Mesenchymal stem cell (in vitro differentiated cells and primary cell): ENCODE measurements at regions not wholly inside any gene's neighbourhood (a gene's known extent, or its start where the extent isn't known, plus 50 kb on each side); places are given as distances from the start of the nearest gene placed in this dataset.

Source experiments
- DNase-seq: peaks from one replicate; pipeline ENCODE4 v3.0.0-alpha.2; 2013
- H2AFZ ChIP-seq: one replicate; pipeline ENCODE4 v1.6.1; 2013; ENCODE audit warnings: low read depth, mild to moderate bottlenecking, control low read depth, inconsistent platforms, low read length, moderate library complexity
- H2AK5ac ChIP-seq: 2 replicates; pipeline ENCODE4 v1.6.1; 2013; ENCODE audit warnings: low read length, moderate library complexity, mild to moderate bottlenecking, inconsistent platforms; ENCODE audit not compliant: severe bottlenecking
- H2BK120ac ChIP-seq: one replicate; pipeline ENCODE4 v1.6.1; 2013; ENCODE audit warnings: low read depth, mild to moderate bottlenecking, inconsistent platforms, low read length, moderate library complexity
- H2BK12ac ChIP-seq, 2 experiments: one replicate each; pipeline ENCODE4 v1.6.1; 2013; ENCODE audit warnings: inconsistent platforms in 2 of 2, low read length in 2 of 2, mild to moderate bottlenecking in 2 of 2, moderate library complexity in 2 of 2, control low read depth in 1 of 2
- H2BK15ac ChIP-seq: one replicate; pipeline ENCODE4 v1.6.1; 2013; ENCODE audit warnings: mild to moderate bottlenecking, low read depth, inconsistent platforms; ENCODE audit not compliant: poor library complexity, severe bottlenecking
- H2BK5ac ChIP-seq: 2 replicates; pipeline ENCODE4 v1.6.1; 2013; ENCODE audit warnings: low read depth, mild to moderate bottlenecking, low read length, control low read depth, inconsistent platforms; ENCODE audit not compliant: poor library complexity, severe bottlenecking
- H3K14ac ChIP-seq, 2 experiments: one replicate each; pipeline ENCODE4 v1.6.1; 2013; ENCODE audit warnings: inconsistent platforms in 2 of 2, low read length in 2 of 2, control low read depth in 1 of 2, mild to moderate bottlenecking in 1 of 2, moderate library complexity in 1 of 2
- H3K18ac ChIP-seq, 2 experiments: one replicate each; pipeline ENCODE4 v1.6.1; 2013; ENCODE audit warnings: inconsistent platforms in 2 of 2, low read length in 2 of 2, control low read depth in 1 of 2, low read depth in 1 of 2, mild to moderate bottlenecking in 1 of 2
- H3K23ac ChIP-seq, 2 experiments: one replicate each; pipeline ENCODE4 v1.6.1; 2013; ENCODE audit warnings: inconsistent platforms in 2 of 2, low read length in 2 of 2, mild to moderate bottlenecking in 2 of 2, moderate library complexity in 2 of 2, control low read depth in 1 of 2
- H3K27ac ChIP-seq: 2 replicates; pipeline ENCODE4 v1.5.1; 2013; ENCODE audit warnings: mild to moderate bottlenecking, moderate library complexity, low read length, control low read depth, inconsistent platforms; ENCODE audit not compliant: poor library complexity, severe bottlenecking
- H3K27me3 ChIP-seq, 2 experiments: 2 replicates each; pipeline versions ENCODE4 v1.6.1 to v1.7.0; 2013; ENCODE audit warnings: low read length in 2 of 2, mild to moderate bottlenecking in 2 of 2, moderate library complexity in 2 of 2, control low read depth in 1 of 2, inconsistent platforms in 1 of 2; ENCODE audit not compliant: control insufficient read depth in 1 of 2, insufficient read depth in 1 of 2
- H3K36me3 ChIP-seq, 2 experiments: 2 replicates each; pipeline versions ENCODE4 v1.6.1 to v1.7.0; 2013; ENCODE audit warnings: low read length in 2 of 2, control low read depth in 1 of 2, inconsistent platforms in 1 of 2, low read depth in 1 of 2, mild to moderate bottlenecking in 1 of 2; ENCODE audit not compliant: insufficient read depth in 2 of 2, control insufficient read depth in 1 of 2
- H3K4ac ChIP-seq, 2 experiments: one replicate each; pipeline ENCODE4 v1.6.1; 2013; ENCODE audit warnings: inconsistent platforms in 2 of 2, low read length in 2 of 2, mild to moderate bottlenecking in 2 of 2, moderate library complexity in 2 of 2, control low read depth in 1 of 2, low read depth in 1 of 2
- H3K4me1 ChIP-seq: 2 replicates; pipeline ENCODE4 v1.6.1; 2013; ENCODE audit warnings: low read depth, low read length, control low read depth; ENCODE audit not compliant: control insufficient read depth, insufficient read depth
- H3K4me2 ChIP-seq: 2 replicates; pipeline ENCODE4 v1.6.1; 2013; ENCODE audit warnings: low read length, mild to moderate bottlenecking, inconsistent platforms; ENCODE audit not compliant: poor library complexity, severe bottlenecking
- H3K4me3 ChIP-seq, 2 experiments: 2 replicates each; pipeline versions ENCODE4 v1.5.1 to v1.7.0; 2013; ENCODE audit warnings: low read length in 2 of 2, mild to moderate bottlenecking in 2 of 2, control low read depth in 1 of 2, low read depth in 1 of 2; ENCODE audit not compliant: insufficient read depth in 1 of 2
- H3K79me1 ChIP-seq: replicated peaks from 2 replicates; pipeline ENCODE4 v1.6.1; 2013; ENCODE audit warnings: mild to moderate bottlenecking, control low read depth, low read length, inconsistent platforms; ENCODE audit not compliant: poor library complexity, severe bottlenecking
- H3K9ac ChIP-seq: 2 replicates; pipeline ENCODE4 v1.7.0; 2013; ENCODE audit warnings: mild to moderate bottlenecking, low read length, moderate library complexity
- H3K9me3 ChIP-seq: 2 replicates; pipeline ENCODE4 v1.7.0; 2013; ENCODE audit warnings: mild to moderate bottlenecking, low read length; ENCODE audit not compliant: control insufficient read depth
- H4K8ac ChIP-seq: one replicate; pipeline ENCODE4 v1.6.1; 2013; ENCODE audit warnings: inconsistent platforms, mild to moderate bottlenecking, low read length, moderate library complexity
- H4K91ac ChIP-seq: one replicate; pipeline ENCODE4 v1.6.1; 2013; ENCODE audit warnings: mild to moderate bottlenecking, low read length, inconsistent platforms
- WGBS: methylation state at CpG from one replicate; pipeline ENCODE4 v1.1.7; 2013; ENCODE audit warnings: mixed read lengths; 5-methylcytosine and 5-hydroxymethylcytosine counted together

GRCh38 chr15:51156957-51157356 lies 62.3 kb upstream of the TNFAIP8L3 start:
- Histone ChIP-seq H3K4ac (no peak overlapping the region), H3K23ac (no peak overlapping the region), H2BK120ac (no peak overlapping the region), H3K4me3 (no peak overlapping the region), H4K91ac (no peak overlapping the region), H2AFZ (no peak overlapping the region), H2AK5ac (no peak overlapping the region), H3K9me3 (no peaks in the 10 kb centered on the region), H3K27ac (no peak overlapping the region), H4K8ac (no peak overlapping the region), H3K18ac (no peak overlapping the region), H2BK12ac (no peak overlapping the region), H3K9ac (no peak overlapping the region), H3K79me1 (no peaks in the 10 kb centered on the region), H3K27me3 (peaks cover 12 to 18% of the 10 kb centered on the region in 2 experiments), H3K14ac (no peak overlapping the region), H2BK15ac (no peak overlapping the region), H3K36me3 (no peaks in the 10 kb centered on the region), H3K4me1 (no peaks in the 10 kb centered on the region), H3K4me2 (no peak overlapping the region), H2BK5ac (no peak overlapping the region)
- no peak for DNase-seq
- 75% methylated on average over 1 of the region's 1 CpG for WGBS

- no peak overlapping the region for H3K14ac ChIP-seq
- H2BK12ac ChIP-seq, result no peak overlapping the region
- no peak overlapping the region for H2BK5ac ChIP-seq
- H3K4me2 ChIP-seq, result no peak overlapping the region
- no peak overlapping the region for H2BK120ac ChIP-seq
- H3K4ac ChIP-seq, result no peak overlapping the region
- H4K91ac ChIP-seq, result no peak overlapping the region
- no peak overlapping the region for H3K27ac ChIP-seq
- WGBS, result 75% methylated on average over 7 of the region's 7 CpGs
- no peak overlapping the region for H2BK15ac ChIP-seq
- H3K36me3 ChIP-seq, result no peaks in the 10 kb centered on the region
- H3K79me1 ChIP-seq, result no peaks in the 10 kb centered on the region
- peaks cover 12% of the 10 kb centered on the region in 2 experiments for H3K27me3 ChIP-seq
- H3K23ac ChIP-seq, result no peak overlapping the region
- H3K4me3 ChIP-seq, result no peak overlapping the region
- no peaks in the 10 kb centered on the region for H3K4me1 ChIP-seq
- H3K18ac ChIP-seq, result no peak overlapping the region
- no peak overlapping the region for H2AFZ ChIP-seq
- no peaks in the 10 kb centered on the region for H3K9me3 ChIP-seq
- no peak for DNase-seq
- H2AK5ac ChIP-seq, result no peak overlapping the region
- H4K8ac ChIP-seq, result peak overlapping the region; percentile 19
- H3K9ac ChIP-seq, result no peak overlapping the region
These were observed 61.2 kb upstream of the TNFAIP8L3 start for GRCh38 chr15:51155891-51156290.

- no peak for DNase-seq
- no peaks in the 10 kb centered on the region for H3K4me1 ChIP-seq
- WGBS, result 83% methylated on average over 9 of the region's 9 CpGs
These were observed 60.4 kb upstream of the TNFAIP8L3 start for GRCh38 chr15:51155016-51155580.

More at GRCh38 chr15:51155016-51155580, 60.4 kb upstream of the TNFAIP8L3 start:
- H2BK5ac ChIP-seq, result no peak overlapping the region
- H3K79me1 ChIP-seq, result no peaks in the 10 kb centered on the region
- no peak overlapping the region for H2AK5ac ChIP-seq
- H3K9me3 ChIP-seq, result no peaks in the 10 kb centered on the region
- no peak overlapping the region for H3K4ac ChIP-seq
- H4K8ac ChIP-seq, result no peak overlapping the region
- no peaks in the 10 kb centered on the region for H3K36me3 ChIP-seq
- no peak overlapping the region for H3K4me2 ChIP-seq
- H3K27me3 ChIP-seq, result peaks cover 12% of the 10 kb centered on the region in 2 experiments
- H3K14ac ChIP-seq, result no peak overlapping the region
- H2BK15ac ChIP-seq, result no peak overlapping the region
- no peak overlapping the region for H3K4me3 ChIP-seq
- H2AFZ ChIP-seq, result no peak overlapping the region
- no peak overlapping the region for H2BK120ac ChIP-seq
- H3K23ac ChIP-seq, result no peak overlapping the region
- no peak overlapping the region for H4K91ac ChIP-seq
- H3K27ac ChIP-seq, result no peak overlapping the region
- no peak overlapping the region for H2BK12ac ChIP-seq
- no peak overlapping the region for H3K9ac ChIP-seq
- no peak overlapping the region for H3K18ac ChIP-seq
